Left hindlimb (tissue), 1 donor: ENCODE measurements at regions not wholly inside any gene's neighbourhood (a gene's known extent, or its start where the extent isn't known, plus 50 kb on each side); places are given as distances from the start of the nearest gene placed in this dataset.

Experiments used
- DNase-seq: peaks from one replicate; pipeline ENCODE4 v3.0.0-alpha.2; 2018

DNA sequence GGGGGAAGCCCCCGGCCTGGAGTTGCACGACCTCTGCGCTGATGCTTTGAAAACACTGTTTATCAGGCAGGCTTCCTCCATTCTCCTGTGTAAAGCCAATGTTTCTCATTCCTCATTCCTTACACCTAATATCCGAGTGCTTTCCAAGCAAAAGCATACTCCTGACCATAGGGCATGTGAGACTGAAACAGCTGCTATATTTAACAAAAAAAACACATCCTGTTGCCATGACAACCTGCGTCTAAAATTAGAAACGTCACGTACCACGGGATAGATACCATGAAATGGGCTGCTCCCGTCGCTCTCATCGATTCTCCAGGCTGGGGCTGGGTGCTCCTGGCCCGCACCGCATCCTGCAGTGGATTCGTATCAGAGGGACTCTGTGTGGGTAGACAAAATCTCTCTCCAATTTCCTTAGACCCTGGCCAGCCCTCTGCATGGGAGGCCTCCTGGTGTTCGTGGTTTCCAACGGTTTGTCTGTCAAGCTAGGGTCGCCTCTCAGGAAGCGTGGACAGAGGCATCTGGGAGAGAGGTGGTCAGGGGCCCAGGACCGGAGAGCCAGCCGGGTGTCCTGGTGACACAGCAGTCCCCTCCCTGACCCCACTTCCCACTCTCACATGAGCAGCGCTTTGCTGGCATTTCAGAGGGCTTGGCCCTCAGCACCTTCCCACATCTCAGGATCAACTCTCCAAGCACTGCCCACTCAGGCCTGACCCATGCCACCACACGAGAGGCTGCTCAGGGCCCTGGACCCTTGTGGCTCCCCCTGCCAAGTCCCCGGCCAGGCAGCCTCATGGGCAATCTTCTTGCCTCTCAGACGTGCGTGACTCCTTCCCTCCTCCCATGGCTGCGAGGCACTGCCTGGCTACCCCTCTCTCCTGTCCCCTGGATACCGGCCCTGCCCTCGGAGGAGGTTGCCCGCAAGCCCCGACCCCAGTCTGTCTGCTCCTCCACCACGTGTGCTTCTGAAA lies 268.1 kb downstream of the NDUFA10 start:
- DNase-seq = peak; percentile 75

- no peak for DNase-seq
These were observed 268.9 kb downstream of the NDUFA10 start for GRCh38 chr2:239756031-239756789.

- no peak for DNase-seq
These were observed 271.7 kb downstream of the NDUFA10 start for GRCh38 chr2:239753401-239753837.

DNA sequence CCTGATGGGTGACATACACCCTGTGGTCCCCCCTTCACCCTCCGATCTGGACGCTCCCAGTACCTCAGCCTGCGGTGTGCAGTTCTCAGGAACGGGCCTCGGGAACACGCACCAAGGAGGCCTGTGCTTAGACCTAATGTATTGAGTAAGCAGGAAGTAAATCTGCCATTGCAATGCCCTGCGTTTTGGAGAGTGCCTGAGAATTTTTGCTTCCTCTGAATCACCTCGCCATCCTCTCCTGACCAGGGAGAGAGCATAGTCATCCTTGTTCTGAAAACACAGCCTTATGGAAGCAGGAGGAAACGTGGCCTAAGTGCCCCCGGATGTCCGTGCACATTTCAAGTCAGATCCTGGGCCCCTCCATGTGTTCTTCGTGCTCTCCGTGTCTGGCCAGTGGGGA lies 272.2 kb downstream of the NDUFA10 start:
- DNase-seq = no peak

- DNase-seq = peak; percentile 62
These were observed 273.3 kb downstream of the NDUFA10 start for GRCh38 chr2:239751679-239752355.

DNA sequence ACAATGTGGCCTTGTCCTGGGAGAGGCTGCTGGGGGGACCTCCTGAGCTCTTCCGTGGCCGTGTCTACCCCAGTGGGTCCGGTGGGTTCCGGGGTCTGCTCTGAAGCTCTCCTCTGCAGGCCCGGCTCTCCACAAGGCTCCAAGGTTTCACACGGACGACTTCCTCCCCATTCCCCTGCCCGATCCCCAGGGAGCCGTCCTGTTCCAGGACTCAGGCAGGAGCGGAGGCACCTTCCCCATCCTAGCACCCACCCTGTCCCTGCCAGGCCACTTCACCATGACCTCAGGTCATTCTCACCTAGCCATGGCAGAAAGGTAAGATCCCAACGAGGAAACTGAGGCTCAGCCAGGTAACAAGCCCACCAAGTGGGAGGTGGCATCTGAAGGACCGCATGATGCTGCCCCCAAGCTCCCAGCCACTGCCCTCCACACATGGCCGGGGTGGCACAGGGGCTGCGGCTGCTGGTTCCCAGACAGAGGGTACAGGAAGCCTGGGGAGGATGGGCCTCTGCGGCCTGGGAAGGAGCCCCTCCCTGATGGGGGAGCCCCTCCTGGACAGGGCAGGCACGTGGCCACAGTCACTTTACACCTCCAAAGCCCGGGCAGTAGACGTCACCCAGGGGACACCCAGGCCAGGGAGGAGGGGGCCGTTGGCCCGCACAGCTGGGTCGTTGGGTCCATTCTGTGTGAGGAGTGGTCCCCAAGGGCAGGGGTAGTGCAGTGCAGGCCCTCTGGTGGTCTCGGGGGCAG lies 274.0 kb downstream of the NDUFA10 start:
- no peak for DNase-seq

GRCh38 chr2:239750045-239750835 lies 274.9 kb downstream of the NDUFA10 start:
- DNase-seq = no peak

- no peak for DNase-seq
These were observed 275.8 kb downstream of the NDUFA10 start for GRCh38 chr2:239749272-239749873.

- DNase-seq = no peak
These were observed 276.3 kb downstream of the NDUFA10 start for GRCh38 chr2:239748811-239749210.

- no peak for DNase-seq
These were observed 277.4 kb downstream of the NDUFA10 start for GRCh38 chr2:239747771-239748170.

GRCh38 chr2:239747274-239747673 lies 277.9 kb downstream of the NDUFA10 start:
- no peak for DNase-seq

GRCh38 chr2:239746559-239747246 lies 278.4 kb downstream of the NDUFA10 start:
- no peak for DNase-seq

GRCh38 chr2:239745386-239746227 lies 279.5 kb downstream of the NDUFA10 start:
- no peak for DNase-seq

GRCh38 chr2:239744706-239745340 lies 280.3 kb downstream of the NDUFA10 start:
- no peak for DNase-seq

DNA sequence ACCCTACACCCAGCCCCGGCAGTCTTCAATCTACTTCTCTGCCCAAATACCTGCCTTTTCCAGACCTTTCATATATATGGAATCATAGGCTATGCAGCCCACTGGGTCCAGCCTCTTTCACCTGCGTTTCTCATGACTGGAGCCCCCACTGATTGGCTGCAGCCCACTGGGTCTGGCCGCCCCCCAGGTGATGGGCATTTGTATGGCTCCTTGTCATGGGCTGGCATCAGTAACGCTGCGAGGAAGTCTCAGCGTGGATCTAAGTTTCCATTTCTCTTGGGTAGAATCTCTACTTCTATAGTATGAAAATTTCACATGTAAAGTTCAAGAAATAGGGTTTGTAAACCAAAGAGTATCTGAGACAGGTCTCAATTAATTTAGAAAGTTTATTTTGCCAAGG lies 281.9 kb downstream of the NDUFA10 start:
- no peak for DNase-seq

- DNase-seq = no peak
These were observed 282.8 kb downstream of the NDUFA10 start for GRCh38 chr2:239742377-239742776.

DNA sequence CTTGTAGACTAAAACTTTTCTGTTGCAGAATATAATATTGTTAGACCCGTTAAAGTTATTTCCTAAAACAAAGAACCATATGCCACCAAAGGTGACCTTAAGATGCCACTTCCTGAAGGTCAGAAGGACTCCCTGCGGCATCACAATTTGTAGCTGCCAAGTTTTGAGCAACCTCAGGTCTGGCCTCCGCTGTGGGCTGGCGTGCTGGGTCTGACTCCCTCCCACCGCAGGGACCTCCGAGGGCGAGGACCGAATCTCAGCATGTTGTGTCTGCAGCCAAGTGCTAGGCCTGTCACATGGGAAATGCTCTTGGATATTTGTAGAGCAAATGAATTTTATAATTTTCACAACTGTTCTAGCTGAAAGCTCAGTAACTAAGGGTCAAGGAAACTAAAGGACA lies 285.9 kb downstream of the NDUFA10 start:
- DNase-seq = no peak

- no peak for DNase-seq
These were observed 287.0 kb downstream of the NDUFA10 start for GRCh38 chr2:239738159-239738558.

DNA sequence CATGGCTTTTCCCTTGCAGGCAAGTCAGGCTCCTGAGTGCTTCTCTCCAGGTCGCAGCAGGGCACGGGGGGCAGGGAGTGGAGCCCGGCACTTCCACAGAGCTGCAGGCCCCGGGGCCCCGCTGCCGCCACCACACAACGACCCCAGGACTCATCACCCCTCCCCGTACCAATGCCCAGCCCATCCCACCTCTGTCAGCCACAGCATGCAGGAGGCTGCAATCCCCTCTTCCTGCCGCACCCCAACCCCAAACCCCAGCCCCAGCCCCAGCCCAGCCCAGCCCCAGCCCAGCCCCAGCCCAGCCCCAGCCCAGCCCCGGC lies 288.0 kb downstream of the NDUFA10 start:
- no peak for DNase-seq
